Kidney (tissue), 13 donors: ENCODE measurements at regions not wholly inside any gene's neighbourhood (a gene's known extent, or its start where the extent isn't known, plus 50 kb on each side); places are given as distances from the start of the nearest gene placed in this dataset.

Source experiments
- DNase-seq, 5 donors: peaks; one replicate each; pipeline ENCODE4 v3.0.0-alpha.2; 2013 to 2020
- FAIRE-seq: peaks from 2 replicates; lab custom pipeline; 2012; peaks lifted over from hg19 to GRCh38; lab: Jason Lieb, UNC
- H3K27ac ChIP-seq, 2 donors: one replicate each; pipeline ENCODE4 v1.7.0; 2013; ENCODE audit warnings: low read depth in 2 of 2, low read length in 2 of 2, inconsistent platforms in 1 of 2
- H3K27me3 ChIP-seq: one replicate; pipeline ENCODE4 v1.7.1; 2013; ENCODE audit warnings: low read length, inconsistent platforms; ENCODE audit not compliant: control insufficient read depth, insufficient read depth
- H3K36me3 ChIP-seq, 3 donors: one replicate each; pipeline versions ENCODE4 v1.7.0 to v1.7.1; 2013; ENCODE audit warnings: low read length in 3 of 3, control low read depth in 1 of 3, inconsistent platforms in 1 of 3; ENCODE audit not compliant: insufficient read depth in 3 of 3, control insufficient read depth in 2 of 3
- H3K4me1 ChIP-seq, 3 donors: one replicate each; pipeline versions ENCODE4 v1.7.0 to v1.7.1; 2013; ENCODE audit warnings: low read length in 3 of 3, inconsistent platforms in 1 of 3, low read depth in 1 of 3; ENCODE audit not compliant: control insufficient read depth in 2 of 3, insufficient read depth in 2 of 3
- H3K4me3 ChIP-seq, 3 donors: one replicate each; pipeline versions ENCODE4 v1.7.0 to v1.8.1; 2013; ENCODE audit warnings: low read length in 3 of 3, control low read depth in 1 of 3, inconsistent platforms in 1 of 3
- H3K9ac ChIP-seq, 3 donors: one replicate each; pipeline versions ENCODE4 v1.7.0 to v1.7.1; 2013; ENCODE audit warnings: low read length in 3 of 3, control low read depth in 1 of 3, inconsistent platforms in 1 of 3
- H3K9me3 ChIP-seq, 3 donors: one replicate each; pipeline versions ENCODE4 v1.7.0 to v1.7.1; 2013; ENCODE audit warnings: low read length in 3 of 3, control low read depth in 1 of 3, inconsistent platforms in 1 of 3; ENCODE audit not compliant: control insufficient read depth in 2 of 3, insufficient read depth in 1 of 3
- CTCF ChIP-seq: IDR thresholded peaks from 3 replicates; pipeline ENCODE4 v1.5.1; 2012; ENCODE audit warnings: mild to moderate bottlenecking, moderate library complexity, borderline replicate concordance; ENCODE audit not compliant: insufficient read depth; ENCODE audit errors: extremely low read depth
- intact Hi-C: fragments of 100-400 bp; cut with DNase I; formaldehyde crosslinking; loops from one replicate; pipeline ENCODE4 v1.11.1; 2022
- donor health status: control.
- donor health status: control.
- donor health status: control.
- donor health status: control.
- donor health status: control.
- donor health status: DM: yes; HTN: yes; CAD: no.
- donor health status: Normal renal cell carcinoma (clear cell type).

- TF ChIP-seq CTCF: no peak
- Histone ChIP-seq H3K27ac (no peak overlapping the region), H3K4me1 (peaks cover 0 to 9% (median 0%) of the 10 kb centered on the region in 3 donors), H3K27me3 (no peaks in the 10 kb centered on the region), H3K9me3 (no peaks in the 10 kb centered on the region), H3K4me3 (no peak overlapping the region), H3K9ac (no peak overlapping the region), H3K36me3 (no peaks in the 10 kb centered on the region)
- DNase-seq (no peak), FAIRE-seq (no peak)
- intact Hi-C loops: no loop called here
These were observed 100.6 kb upstream of the DUSP22 start for GRCh38 chr6:191487-192312.

GRCh38 chr6:192313-192664 lies 100.0 kb upstream of the DUSP22 start:
- H3K9ac ChIP-seq: no peak overlapping the region
- TF ChIP-seq CTCF: no peak
- no peak overlapping the region for H3K4me3 ChIP-seq
- peaks cover 0 to 9% (median 0%) of the 10 kb centered on the region in 3 donors for H3K4me1 ChIP-seq
- H3K36me3 ChIP-seq: no peaks in the 10 kb centered on the region
- no peak overlapping the region for H3K27ac ChIP-seq
- intact Hi-C loops: no loop called here
- DNase-seq: no peak
- H3K9me3 ChIP-seq: no peaks in the 10 kb centered on the region
- no peaks in the 10 kb centered on the region for H3K27me3 ChIP-seq
- no peak for FAIRE-seq

- no peaks in the 10 kb centered on the region for H3K27me3 ChIP-seq
- peaks cover 0 to 9% (median 0%) of the 10 kb centered on the region in 3 donors for H3K4me1 ChIP-seq
- no peaks in the 10 kb centered on the region for H3K9me3 ChIP-seq
- no peak overlapping the region for H3K27ac ChIP-seq
- no peaks in the 10 kb centered on the region for H3K36me3 ChIP-seq
- FAIRE-seq (no peak), DNase-seq (no peak)
- TF ChIP-seq CTCF: no peak
- H3K4me3 ChIP-seq: no peak overlapping the region
- intact Hi-C loops: no loop called here
- H3K9ac ChIP-seq: no peak overlapping the region
These were observed 99.1 kb upstream of the DUSP22 start for GRCh38 chr6:193180-193579.
